ENCODE measurements at regions not wholly inside any gene's neighbourhood (a gene's known extent, or its start where the extent isn't known, plus 50 kb on each side); places are given as distances from the start of the nearest gene placed in this dataset.

GRCh38 chr9:84436386-84437109, 96.0 kb upstream of the SLC28A3 start:
- Histone ChIP-seq H3K36me3 (no peaks in the 10 kb centered on the region), H3K27me3 (replicated peaks in 1 of 7) (no peaks in the 10 kb centered on the region), H3K4me1 (no peaks in the 10 kb centered on the region), H3K27ac (no peak overlapping the region), H3K9me3 (peaks cover 0 to 5% (median 0%) of the 10 kb centered on the region in 8 donors), H3K4me3 (no peak overlapping the region)
- intact Hi-C loops (cut with DNase I; ENCODE audit: low total_unique reads): no loop called here
- TF ChIP-seq POLR2AphosphoS5 (IDR thresholded peaks at IDR 0.05) (no peak), POLR2A (IDR thresholded peaks at IDR 0.05) (no peak)
- TF ChIP-seq, protein P1, sequence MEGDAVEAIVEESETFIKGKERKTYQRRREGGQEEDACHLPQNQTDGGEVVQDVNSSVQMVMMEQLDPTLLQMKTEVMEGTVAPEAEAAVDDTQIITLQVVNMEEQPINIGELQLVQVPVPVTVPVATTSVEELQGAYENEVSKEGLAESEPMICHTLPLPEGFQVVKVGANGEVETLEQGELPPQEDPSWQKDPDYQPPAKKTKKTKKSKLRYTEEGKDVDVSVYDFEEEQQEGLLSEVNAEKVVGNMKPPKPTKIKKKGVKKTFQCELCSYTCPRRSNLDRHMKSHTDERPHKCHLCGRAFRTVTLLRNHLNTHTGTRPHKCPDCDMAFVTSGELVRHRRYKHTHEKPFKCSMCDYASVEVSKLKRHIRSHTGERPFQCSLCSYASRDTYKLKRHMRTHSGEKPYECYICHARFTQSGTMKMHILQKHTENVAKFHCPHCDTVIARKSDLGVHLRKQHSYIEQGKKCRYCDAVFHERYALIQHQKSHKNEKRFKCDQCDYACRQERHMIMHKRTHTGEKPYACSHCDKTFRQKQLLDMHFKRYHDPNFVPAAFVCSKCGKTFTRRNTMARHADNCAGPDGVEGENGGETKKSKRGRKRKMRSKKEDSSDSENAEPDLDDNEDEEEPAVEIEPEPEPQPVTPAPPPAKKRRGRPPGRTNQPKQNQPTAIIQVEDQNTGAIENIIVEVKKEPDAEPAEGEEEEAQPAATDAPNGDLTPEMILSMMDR (IDR thresholded peaks at IDR 0.05 in 8 of 11, conservative IDR thresholded peaks at IDR 0.05 in 3 of 11): no peak
- WGBS, 5 donors: 64 to 74% (median 71%) methylated on average over 5 of the region's 5 CpGs
- DNase-seq: no peak

DNA sequence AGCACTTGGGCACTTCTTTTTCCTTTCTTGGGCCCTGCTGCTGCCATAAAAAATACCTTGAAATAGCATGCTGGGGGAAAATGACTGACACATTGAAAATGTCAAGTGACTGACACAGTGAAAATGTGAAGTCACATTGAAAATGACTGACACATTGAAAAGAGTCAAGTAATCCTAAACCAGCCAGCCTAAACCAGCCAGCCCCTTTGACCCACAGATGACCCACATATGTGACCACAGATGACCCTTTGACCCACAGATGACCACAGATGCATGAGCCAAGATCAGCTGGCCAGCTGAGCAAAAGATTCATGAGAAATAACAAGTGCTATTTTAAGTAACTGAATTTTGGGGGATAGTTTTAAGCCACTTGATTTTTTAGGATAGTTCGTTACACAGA, 97.8 kb upstream of the SLC28A3 start:
- Histone ChIP-seq H3K36me3 (no peaks in the 10 kb centered on the region), H3K9me3 (peaks cover 0 to 5% (median 0%) of the 10 kb centered on the region in 8 donors), H3K4me3 (no peak overlapping the region), H3K4me1 (no peaks in the 10 kb centered on the region), H3K27me3 (replicated peaks in 1 of 7) (no peaks in the 10 kb centered on the region), H3K27ac (no peak overlapping the region)
- intact Hi-C loops (cut with DNase I; ENCODE audit: low total_unique reads): no loop called here
- DNase-seq: no peak
- 81 to 100% (median 89%) methylated on average over 1 of the region's 1 CpG for WGBS, 5 donors
- TF ChIP-seq POLR2AphosphoS5 (IDR thresholded peaks at IDR 0.05) (no peak), POLR2A (IDR thresholded peaks at IDR 0.05) (no peak)
- TF ChIP-seq, protein P1 (IDR thresholded peaks at IDR 0.05 in 8 of 11, conservative IDR thresholded peaks at IDR 0.05 in 3 of 11): no peak

GRCh38 chr9:84439250-84439649, 98.7 kb upstream of the SLC28A3 start:
- H3K4me1 ChIP-seq: no peaks in the 10 kb centered on the region
- TF ChIP-seq POLR2AphosphoS5 (IDR thresholded peaks at IDR 0.05) (no peak), POLR2A (IDR thresholded peaks at IDR 0.05) (no peak)
- peaks cover 0 to 5% (median 0%) of the 10 kb centered on the region in 8 donors for H3K9me3 ChIP-seq
- intact Hi-C loops (cut with DNase I; ENCODE audit: low total_unique reads): no loop called here
- WGBS, 5 donors: 39 to 68% (median 57%) methylated on average over 3 of the region's 3 CpGs
- no peak overlapping the region for H3K27ac ChIP-seq
- no peak overlapping the region for H3K4me3 ChIP-seq
- no peaks in the 10 kb centered on the region for H3K27me3 ChIP-seq (replicated peaks in 1 of 7)
- H3K36me3 ChIP-seq: no peaks in the 10 kb centered on the region
- DNase-seq: no peak

DNA sequence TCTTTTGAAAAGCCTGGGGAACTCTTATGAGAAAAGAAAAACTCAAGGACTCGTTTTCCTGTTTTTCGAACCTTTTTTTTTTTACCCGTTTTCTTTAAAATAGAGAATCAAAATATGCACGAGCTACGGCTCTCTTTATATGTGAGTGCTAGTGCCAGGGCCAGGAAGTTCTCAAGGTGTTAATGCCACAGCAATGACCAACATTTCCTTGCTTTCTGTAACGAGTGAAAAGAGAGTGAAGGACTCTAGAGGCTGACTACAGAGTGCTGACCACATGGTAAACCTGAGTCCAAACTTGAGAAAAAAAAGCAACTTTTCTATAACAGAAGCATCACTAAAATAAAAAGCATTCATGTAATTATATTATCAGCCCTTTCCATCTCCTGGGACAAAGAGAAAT, 102.2 kb upstream of the SLC28A3 start:
- Histone ChIP-seq H3K9me3 (no peaks in the 10 kb centered on the region), H3K27me3 (replicated peaks in 1 of 7) (no peaks in the 10 kb centered on the region), H3K36me3 (no peaks in the 10 kb centered on the region), H3K4me3 (no peak overlapping the region), H3K27ac (no peak overlapping the region), H3K4me1 (no peaks in the 10 kb centered on the region)
- intact Hi-C loops (cut with DNase I; ENCODE audit: low total_unique reads): no loop called here
- TF ChIP-seq POLR2A (IDR thresholded peaks at IDR 0.05) (no peak), POLR2AphosphoS5 (IDR thresholded peaks at IDR 0.05) (no peak)
- TF ChIP-seq, protein P1 (IDR thresholded peaks at IDR 0.05 in 8 of 11, conservative IDR thresholded peaks at IDR 0.05 in 3 of 11): no peak
- DNase-seq: no peak
- WGBS, 5 donors: 51 to 73% (median 65%) methylated on average over 6 of the region's 6 CpGs
